ENCODE measurements at regions not wholly inside any gene's neighbourhood (a gene's known extent, or its start where the extent isn't known, plus 50 kb on each side); places are given as distances from the start of the nearest gene placed in this dataset.

DNA sequence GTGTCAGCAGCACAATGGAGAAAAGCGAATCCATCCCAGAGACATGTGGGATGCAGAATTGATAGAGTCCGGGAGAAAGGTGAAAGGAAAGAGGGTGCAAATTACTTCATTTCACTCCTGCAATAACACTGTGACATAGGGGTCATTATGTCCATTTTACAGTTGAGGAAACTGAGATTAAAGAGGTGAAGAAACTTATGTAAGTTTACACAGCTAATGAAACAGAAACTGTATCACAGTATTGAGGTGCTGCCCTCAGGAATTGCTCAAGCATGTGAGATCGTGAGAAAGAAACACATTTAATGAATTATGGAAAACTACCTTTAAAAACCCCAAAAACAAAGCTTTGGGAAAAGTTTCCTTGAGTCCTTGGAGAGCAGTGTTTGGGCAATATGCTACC, 103.6 kb upstream of the PFN2 start:
- FAIRE-seq (no peak), ATAC-seq (no peak), DNase-seq (ENCODE audit: extremely low read depth in 1 of 4, low spot score in 3 of 4) (no peak)
- in situ Hi-C loops (cut with MboI), result no loop called here
- intact Hi-C loops (cut with micrococcal nuclease), result no loop called here
- 0% methylated on average over 3 of the region's 3 CpGs for WGBS (ENCODE audit: insufficient coverage, low coverage, missing lambda C conversion rate)
- Histone ChIP-seq H3K36me3 (ENCODE audit: control insufficient read depth, insufficient read depth, low read length) (no peaks in the 10 kb centered on the region), H3K9me1 (ENCODE audit: control insufficient read depth, insufficient read depth, low read length) (no peaks in the 10 kb centered on the region), H3K27ac (ENCODE audit: extremely low read depth, low read depth, low read length) (no peak overlapping the region), H3K9ac (ENCODE audit: insufficient read depth in 1 of 2, low read depth in 2 of 2, low read length in 2 of 2) (no peak overlapping the region), H3K79me2 (ENCODE audit: control insufficient read depth, insufficient read depth, low read length) (no peaks in the 10 kb centered on the region), H3K9me3 (replicated peaks; ENCODE audit: control insufficient read depth, insufficient read depth, low read depth, low read length) (no peaks in the 10 kb centered on the region), H4K20me1 (replicated peaks; ENCODE audit: control insufficient read depth, insufficient read depth, low read length) (no peaks in the 10 kb centered on the region), H3K4me3 (no peak overlapping the region), H2AFZ (ENCODE audit: low read depth, low read length) (no peak overlapping the region), H3K4me1 (replicated peaks in 1 of 2; ENCODE audit: control insufficient read depth in 2 of 2, insufficient read depth in 2 of 2, low read length in 2 of 2) (no peaks in the 10 kb centered on the region; a peak in 1 of 5 replicates), H3K27me3 (ENCODE audit: control insufficient read depth in 2 of 2, insufficient read depth in 2 of 2, low read length in 2 of 2) (peaks cover 12 to 34% of the 10 kb centered on the region in 2 experiments), H3K4me2 (ENCODE audit: insufficient read depth, low read length) (no peak overlapping the region)
- TF ChIP-seq TEAD1 (CRISPR knock-in tag; IDR thresholded peaks at IDR 0.05), result no peak
- TF ChIP-seq RBBP5 (IDR thresholded peaks at IDR 0.05; ENCODE audit: borderline replicate concordance, insufficient read depth, low read length, poor library complexity, severe bottlenecking), result no peak
- TF ChIP-seq, protein P1, sequence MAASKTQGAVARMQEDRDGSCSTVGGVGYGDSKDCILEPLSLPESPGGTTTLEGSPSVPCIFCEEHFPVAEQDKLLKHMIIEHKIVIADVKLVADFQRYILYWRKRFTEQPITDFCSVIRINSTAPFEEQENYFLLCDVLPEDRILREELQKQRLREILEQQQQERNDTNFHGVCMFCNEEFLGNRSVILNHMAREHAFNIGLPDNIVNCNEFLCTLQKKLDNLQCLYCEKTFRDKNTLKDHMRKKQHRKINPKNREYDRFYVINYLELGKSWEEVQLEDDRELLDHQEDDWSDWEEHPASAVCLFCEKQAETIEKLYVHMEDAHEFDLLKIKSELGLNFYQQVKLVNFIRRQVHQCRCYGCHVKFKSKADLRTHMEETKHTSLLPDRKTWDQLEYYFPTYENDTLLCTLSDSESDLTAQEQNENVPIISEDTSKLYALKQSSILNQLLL (CRISPR knock-in tag; IDR thresholded peaks at IDR 0.05; ENCODE audit: borderline replicate concordance), result no peak
- no peak for TF ChIP-seq GABPB2 (CRISPR knock-in tag; conservative IDR thresholded peaks at IDR 0.05)
- no peak for TF ChIP-seq CBX5 (IDR thresholded peaks at IDR 0.05; ENCODE audit: borderline replicate concordance, low read depth)
- TF ChIP-seq MCM2 (IDR thresholded peaks at IDR 0.05; ENCODE audit: low read depth), result no peak
- no peak for TF ChIP-seq DPF2 (IDR thresholded peaks at IDR 0.05)
- TF ChIP-seq, protein P2, sequence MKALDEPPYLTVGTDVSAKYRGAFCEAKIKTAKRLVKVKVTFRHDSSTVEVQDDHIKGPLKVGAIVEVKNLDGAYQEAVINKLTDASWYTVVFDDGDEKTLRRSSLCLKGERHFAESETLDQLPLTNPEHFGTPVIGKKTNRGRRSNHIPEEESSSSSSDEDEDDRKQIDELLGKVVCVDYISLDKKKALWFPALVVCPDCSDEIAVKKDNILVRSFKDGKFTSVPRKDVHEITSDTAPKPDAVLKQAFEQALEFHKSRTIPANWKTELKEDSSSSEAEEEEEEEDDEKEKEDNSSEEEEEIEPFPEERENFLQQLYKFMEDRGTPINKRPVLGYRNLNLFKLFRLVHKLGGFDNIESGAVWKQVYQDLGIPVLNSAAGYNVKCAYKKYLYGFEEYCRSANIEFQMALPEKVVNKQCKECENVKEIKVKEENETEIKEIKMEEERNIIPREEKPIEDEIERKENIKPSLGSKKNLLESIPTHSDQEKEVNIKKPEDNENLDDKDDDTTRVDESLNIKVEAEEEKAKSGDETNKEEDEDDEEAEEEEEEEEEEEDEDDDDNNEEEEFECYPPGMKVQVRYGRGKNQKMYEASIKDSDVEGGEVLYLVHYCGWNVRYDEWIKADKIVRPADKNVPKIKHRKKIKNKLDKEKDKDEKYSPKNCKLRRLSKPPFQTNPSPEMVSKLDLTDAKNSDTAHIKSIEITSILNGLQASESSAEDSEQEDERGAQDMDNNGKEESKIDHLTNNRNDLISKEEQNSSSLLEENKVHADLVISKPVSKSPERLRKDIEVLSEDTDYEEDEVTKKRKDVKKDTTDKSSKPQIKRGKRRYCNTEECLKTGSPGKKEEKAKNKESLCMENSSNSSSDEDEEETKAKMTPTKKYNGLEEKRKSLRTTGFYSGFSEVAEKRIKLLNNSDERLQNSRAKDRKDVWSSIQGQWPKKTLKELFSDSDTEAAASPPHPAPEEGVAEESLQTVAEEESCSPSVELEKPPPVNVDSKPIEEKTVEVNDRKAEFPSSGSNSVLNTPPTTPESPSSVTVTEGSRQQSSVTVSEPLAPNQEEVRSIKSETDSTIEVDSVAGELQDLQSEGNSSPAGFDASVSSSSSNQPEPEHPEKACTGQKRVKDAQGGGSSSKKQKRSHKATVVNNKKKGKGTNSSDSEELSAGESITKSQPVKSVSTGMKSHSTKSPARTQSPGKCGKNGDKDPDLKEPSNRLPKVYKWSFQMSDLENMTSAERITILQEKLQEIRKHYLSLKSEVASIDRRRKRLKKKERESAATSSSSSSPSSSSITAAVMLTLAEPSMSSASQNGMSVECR (CRISPR knock-in tag; IDR thresholded peaks at IDR 0.05), result no peak
- TF ChIP-seq TEAD2 (tag; IDR thresholded peaks at IDR 0.05), result no peak
- no peak for TF ChIP-seq CBFB (CRISPR knock-in tag; IDR thresholded peaks at IDR 0.05)
- TF ChIP-seq ATF1 (CRISPR knock-in tag; IDR thresholded peaks at IDR 0.05), result no peak
- no peak for TF ChIP-seq ATF1 (tag; IDR thresholded peaks at IDR 0.05)
- TF ChIP-seq FIP1L1 (IDR thresholded peaks at IDR 0.05; ENCODE audit: low read depth, low read length, poor library complexity, severe bottlenecking), result no peak
- ChIA-PET POLR2A (interaction anchor here (0.8 kb wide), 1 partner anchor 213 kb away, joined by 4 read pairs; no protein-coding TSS in a partner anchor), CTCF (ENCODE audit: low intra/inter-chr PET ratio) (no interaction called here)
- no TSS peak for BruUV-seq (replicated peaks)
